ENCODE measurements at regions not wholly inside any gene's neighbourhood (a gene's known extent, or its start where the extent isn't known, plus 50 kb on each side); places are given as distances from the start of the nearest gene placed in this dataset.

DNA sequence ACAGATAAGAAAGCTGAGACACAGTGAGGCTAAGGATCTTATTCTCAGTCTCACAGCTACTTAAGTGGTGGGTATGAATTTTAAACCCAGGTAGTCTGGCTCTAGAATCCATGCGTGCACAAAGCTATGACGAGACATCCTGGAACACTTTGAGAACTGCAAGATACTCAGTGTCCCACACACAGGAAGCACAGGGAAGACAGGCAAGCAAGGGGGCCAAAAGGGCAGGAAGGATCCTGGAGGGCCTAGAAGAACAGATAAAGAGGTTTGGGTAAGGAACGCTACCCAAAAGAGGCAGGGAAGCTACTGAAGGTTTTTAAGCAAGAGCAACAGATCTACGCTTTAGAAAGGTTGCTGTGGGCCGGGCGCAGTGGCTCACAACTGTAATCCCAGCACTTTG is 99.1 kb upstream of the HES1 start:
- TF ChIP-seq POLR2A (IDR thresholded peaks at IDR 0.05; ENCODE audit: low read depth) (no peak), EP300 (IDR thresholded peaks at IDR 0.05) (no peak)
- TF ChIP-seq, protein P1, sequence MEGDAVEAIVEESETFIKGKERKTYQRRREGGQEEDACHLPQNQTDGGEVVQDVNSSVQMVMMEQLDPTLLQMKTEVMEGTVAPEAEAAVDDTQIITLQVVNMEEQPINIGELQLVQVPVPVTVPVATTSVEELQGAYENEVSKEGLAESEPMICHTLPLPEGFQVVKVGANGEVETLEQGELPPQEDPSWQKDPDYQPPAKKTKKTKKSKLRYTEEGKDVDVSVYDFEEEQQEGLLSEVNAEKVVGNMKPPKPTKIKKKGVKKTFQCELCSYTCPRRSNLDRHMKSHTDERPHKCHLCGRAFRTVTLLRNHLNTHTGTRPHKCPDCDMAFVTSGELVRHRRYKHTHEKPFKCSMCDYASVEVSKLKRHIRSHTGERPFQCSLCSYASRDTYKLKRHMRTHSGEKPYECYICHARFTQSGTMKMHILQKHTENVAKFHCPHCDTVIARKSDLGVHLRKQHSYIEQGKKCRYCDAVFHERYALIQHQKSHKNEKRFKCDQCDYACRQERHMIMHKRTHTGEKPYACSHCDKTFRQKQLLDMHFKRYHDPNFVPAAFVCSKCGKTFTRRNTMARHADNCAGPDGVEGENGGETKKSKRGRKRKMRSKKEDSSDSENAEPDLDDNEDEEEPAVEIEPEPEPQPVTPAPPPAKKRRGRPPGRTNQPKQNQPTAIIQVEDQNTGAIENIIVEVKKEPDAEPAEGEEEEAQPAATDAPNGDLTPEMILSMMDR (IDR thresholded peaks at IDR 0.05) = no peak
